ENCODE measurements at regions not wholly inside any gene's neighbourhood (a gene's known extent, or its start where the extent isn't known, plus 50 kb on each side); places are given as distances from the start of the nearest gene placed in this dataset.

GRCh38 chr2:146252119-146252518 lies 1592.7 kb upstream of the ACVR2A start:
- no peak overlapping the region for H3K4me3 ChIP-seq (ENCODE audit: low read depth, low read length)
- H3K4me1 ChIP-seq (ENCODE audit: control insufficient read depth, insufficient read depth, low read length) = peaks cover under 1% of the 10 kb centered on the region; the same call in 1 of the 2 replicates
- no peak overlapping the region for H3K27ac ChIP-seq (ENCODE audit: low read depth, low read length)
- no peaks in the 10 kb centered on the region for H3K9me3 ChIP-seq (ENCODE audit: control insufficient read depth, insufficient read depth, low read length)
- H3K27me3 ChIP-seq (ENCODE audit: control insufficient read depth, insufficient read depth, low read length) = no peaks in the 10 kb centered on the region
- H3K36me3 ChIP-seq (ENCODE audit: control insufficient read depth, insufficient read depth, low read length) = no peaks in the 10 kb centered on the region
- no peak overlapping the region for H3K9ac ChIP-seq (ENCODE audit: low read depth, low read length)

DNA sequence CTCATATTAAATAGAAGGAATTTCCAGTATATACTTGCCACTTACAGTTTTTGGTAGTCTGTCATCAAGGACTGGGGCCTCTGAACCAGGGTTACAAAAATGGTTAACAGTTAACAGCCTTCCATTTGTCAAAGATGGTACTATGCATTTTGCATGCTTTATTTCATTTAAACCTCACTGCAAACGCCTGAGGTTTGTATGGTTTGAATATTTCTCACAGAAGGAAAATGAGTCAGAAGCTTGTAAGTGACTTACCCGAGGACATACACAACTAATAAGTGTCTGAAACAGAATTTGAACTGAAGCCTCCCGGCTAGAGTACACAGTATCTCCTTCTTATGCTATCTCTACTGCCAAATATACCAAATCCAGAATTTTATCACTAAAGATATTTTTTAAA lies 1593.5 kb upstream of the ACVR2A start:
- H3K9ac ChIP-seq (ENCODE audit: low read depth, low read length) = no peak overlapping the region
- peaks cover 6% of the 10 kb centered on the region for H3K4me1 ChIP-seq (ENCODE audit: control insufficient read depth, insufficient read depth, low read length)
- no peaks in the 10 kb centered on the region for H3K36me3 ChIP-seq (ENCODE audit: control insufficient read depth, insufficient read depth, low read length)
- no peak overlapping the region for H3K27ac ChIP-seq (ENCODE audit: low read depth, low read length)
- H3K9me3 ChIP-seq (ENCODE audit: control insufficient read depth, insufficient read depth, low read length) = no peaks in the 10 kb centered on the region
- H3K4me3 ChIP-seq (ENCODE audit: low read depth, low read length) = no peak overlapping the region
- H3K27me3 ChIP-seq (ENCODE audit: control insufficient read depth, insufficient read depth, low read length) = no peaks in the 10 kb centered on the region

GRCh38 chr2:146246736-146247523 lies 1597.9 kb upstream of the ACVR2A start:
- Histone ChIP-seq H3K9ac (ENCODE audit: low read depth, low read length) (no peak overlapping the region), H3K9me3 (ENCODE audit: control insufficient read depth, insufficient read depth, low read length) (no peaks in the 10 kb centered on the region), H3K4me3 (ENCODE audit: low read depth, low read length) (no peak overlapping the region), H3K27ac (ENCODE audit: low read depth, low read length) (no peak overlapping the region), H3K4me1 (ENCODE audit: control insufficient read depth, insufficient read depth, low read length) (peaks cover 11% of the 10 kb centered on the region), H3K36me3 (ENCODE audit: control insufficient read depth, insufficient read depth, low read length) (no peaks in the 10 kb centered on the region), H3K27me3 (ENCODE audit: control insufficient read depth, insufficient read depth, low read length) (no peaks in the 10 kb centered on the region)

DNA sequence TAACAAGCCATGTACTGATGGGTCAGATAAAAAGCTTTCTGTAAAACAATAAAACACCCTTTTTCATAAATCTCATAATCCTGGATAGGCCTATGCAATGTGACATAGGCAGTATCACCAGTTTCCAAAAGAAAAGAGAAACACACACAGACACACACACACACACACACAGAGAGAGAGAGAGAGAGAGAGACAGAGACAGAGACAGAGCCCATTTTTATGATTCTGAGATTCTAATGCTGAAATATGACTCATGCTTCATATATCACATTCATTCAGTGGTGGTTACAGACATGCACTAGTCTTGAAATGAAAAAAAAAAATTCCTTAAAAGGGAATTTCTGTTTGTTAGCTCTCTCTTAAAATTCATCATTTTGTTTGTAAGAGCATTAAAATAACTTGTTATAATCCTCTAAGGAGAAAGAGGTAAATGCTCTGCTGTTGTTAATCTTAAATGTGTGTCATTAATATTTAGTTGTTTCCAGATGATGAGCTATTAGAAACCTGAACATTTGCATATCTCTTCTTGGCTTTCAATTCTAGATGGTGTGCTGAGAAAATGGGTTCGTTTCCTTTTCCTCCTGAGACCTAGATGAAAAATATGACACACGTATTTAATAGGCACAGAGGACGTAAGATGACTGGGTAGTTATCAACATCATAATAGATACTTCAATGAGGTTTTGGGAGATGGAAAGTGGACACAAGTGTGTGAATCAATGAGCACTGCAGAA lies 1598.7 kb upstream of the ACVR2A start:
- Histone ChIP-seq H3K27ac (ENCODE audit: low read depth, low read length) (no peak overlapping the region), H3K4me3 (ENCODE audit: low read depth, low read length) (no peak overlapping the region), H3K9me3 (ENCODE audit: control insufficient read depth, insufficient read depth, low read length) (no peaks in the 10 kb centered on the region), H3K27me3 (ENCODE audit: control insufficient read depth, insufficient read depth, low read length) (no peaks in the 10 kb centered on the region), H3K4me1 (ENCODE audit: control insufficient read depth, insufficient read depth, low read length) (peaks cover 11% of the 10 kb centered on the region), H3K9ac (ENCODE audit: low read depth, low read length) (no peak overlapping the region), H3K36me3 (ENCODE audit: control insufficient read depth, insufficient read depth, low read length) (no peaks in the 10 kb centered on the region)

- Histone ChIP-seq H3K4me3 (ENCODE audit: low read depth, low read length) (no peak overlapping the region), H3K4me1 (ENCODE audit: control insufficient read depth, insufficient read depth, low read length) (peaks cover 11% of the 10 kb centered on the region), H3K9ac (ENCODE audit: low read depth, low read length) (no peak overlapping the region), H3K36me3 (ENCODE audit: control insufficient read depth, insufficient read depth, low read length) (no peaks in the 10 kb centered on the region), H3K27me3 (ENCODE audit: control insufficient read depth, insufficient read depth, low read length) (no peaks in the 10 kb centered on the region), H3K27ac (ENCODE audit: low read depth, low read length) (no peak overlapping the region), H3K9me3 (ENCODE audit: control insufficient read depth, insufficient read depth, low read length) (no peaks in the 10 kb centered on the region)
Observed at GRCh38 chr2:146244830-146245229, 1600.0 kb upstream of the ACVR2A start.

GRCh38 chr2:146244131-146244530 lies 1600.7 kb upstream of the ACVR2A start:
- Histone ChIP-seq H3K36me3 (ENCODE audit: control insufficient read depth, insufficient read depth, low read length) (no peaks in the 10 kb centered on the region), H3K27ac (ENCODE audit: low read depth, low read length) (no peak overlapping the region), H3K9ac (ENCODE audit: low read depth, low read length) (no peak overlapping the region), H3K27me3 (ENCODE audit: control insufficient read depth, insufficient read depth, low read length) (no peaks in the 10 kb centered on the region), H3K4me1 (ENCODE audit: control insufficient read depth, insufficient read depth, low read length) (peaks cover 11% of the 10 kb centered on the region), H3K4me3 (ENCODE audit: low read depth, low read length) (no peak overlapping the region), H3K9me3 (ENCODE audit: control insufficient read depth, insufficient read depth, low read length) (no peaks in the 10 kb centered on the region)

DNA sequence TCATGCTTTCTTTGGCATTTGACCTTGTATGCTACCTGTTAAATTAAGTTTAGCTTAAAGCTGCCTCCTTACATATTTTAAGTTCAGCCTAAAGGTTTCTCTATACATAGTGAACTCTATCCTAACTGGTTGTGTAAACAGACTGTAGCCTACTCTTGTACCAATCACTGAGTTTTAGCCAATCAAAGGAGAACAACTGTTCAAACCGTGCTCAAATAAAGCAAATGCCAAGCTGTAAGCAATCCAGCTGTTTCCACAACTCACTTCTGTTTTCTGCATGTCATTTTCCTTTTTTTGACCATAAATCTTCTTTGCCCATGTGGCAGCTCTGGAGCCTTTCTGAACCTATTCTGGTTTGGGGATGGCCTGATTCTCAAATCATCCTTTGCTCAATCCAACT lies 1603.8 kb upstream of the ACVR2A start:
- Histone ChIP-seq H3K36me3 (ENCODE audit: control insufficient read depth, insufficient read depth, low read length) (no peaks in the 10 kb centered on the region), H3K9ac (ENCODE audit: low read depth, low read length) (no peak overlapping the region), H3K4me1 (ENCODE audit: control insufficient read depth, insufficient read depth, low read length) (peaks cover 5% of the 10 kb centered on the region; the same call in 1 of the 2 replicates), H3K27ac (ENCODE audit: low read depth, low read length) (no peak overlapping the region), H3K9me3 (ENCODE audit: control insufficient read depth, insufficient read depth, low read length) (no peaks in the 10 kb centered on the region), H3K4me3 (ENCODE audit: low read depth, low read length) (no peak overlapping the region), H3K27me3 (ENCODE audit: control insufficient read depth, insufficient read depth, low read length) (no peaks in the 10 kb centered on the region)

DNA sequence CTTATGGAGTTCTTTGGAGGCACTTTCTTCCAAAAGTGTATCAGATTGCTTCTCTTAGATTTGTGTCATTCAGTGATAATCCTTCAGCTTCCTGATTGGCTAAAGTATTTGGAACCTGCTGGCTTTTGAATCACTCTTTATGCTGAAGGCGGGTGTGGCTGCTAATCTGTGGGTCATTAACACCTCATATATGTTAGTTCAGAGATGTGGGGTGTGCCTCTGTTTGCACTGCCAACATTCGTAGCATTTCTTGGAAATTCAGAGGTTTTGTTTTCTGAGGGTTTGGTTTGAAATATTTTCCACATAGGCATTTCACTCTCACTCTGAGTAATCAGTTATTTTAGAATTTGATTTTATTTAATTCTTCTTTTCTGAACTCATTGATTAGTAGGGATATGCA lies 1604.4 kb upstream of the ACVR2A start:
- H3K9ac ChIP-seq (ENCODE audit: low read depth, low read length) = no peak overlapping the region
- no peak overlapping the region for H3K4me3 ChIP-seq (ENCODE audit: low read depth, low read length)
- no peaks in the 10 kb centered on the region for H3K27me3 ChIP-seq (ENCODE audit: control insufficient read depth, insufficient read depth, low read length)
- H3K27ac ChIP-seq (ENCODE audit: low read depth, low read length) = no peak overlapping the region
- H3K9me3 ChIP-seq (ENCODE audit: control insufficient read depth, insufficient read depth, low read length) = no peaks in the 10 kb centered on the region
- H3K4me1 ChIP-seq (ENCODE audit: control insufficient read depth, insufficient read depth, low read length) = peaks cover 5% of the 10 kb centered on the region; the same call in 1 of the 2 replicates
- no peaks in the 10 kb centered on the region for H3K36me3 ChIP-seq (ENCODE audit: control insufficient read depth, insufficient read depth, low read length)

- Histone ChIP-seq H3K27ac (ENCODE audit: low read depth, low read length) (no peak overlapping the region), H3K27me3 (ENCODE audit: control insufficient read depth, insufficient read depth, low read length) (no peaks in the 10 kb centered on the region), H3K9ac (ENCODE audit: low read depth, low read length) (no peak overlapping the region), H3K4me3 (ENCODE audit: low read depth, low read length) (no peak overlapping the region), H3K4me1 (ENCODE audit: control insufficient read depth, insufficient read depth, low read length) (peaks cover 5% of the 10 kb centered on the region; the same call in 1 of the 2 replicates), H3K36me3 (ENCODE audit: control insufficient read depth, insufficient read depth, low read length) (no peaks in the 10 kb centered on the region), H3K9me3 (ENCODE audit: control insufficient read depth, insufficient read depth, low read length) (no peaks in the 10 kb centered on the region)
Observed at GRCh38 chr2:146239392-146240135, 1605.3 kb upstream of the ACVR2A start.

DNA sequence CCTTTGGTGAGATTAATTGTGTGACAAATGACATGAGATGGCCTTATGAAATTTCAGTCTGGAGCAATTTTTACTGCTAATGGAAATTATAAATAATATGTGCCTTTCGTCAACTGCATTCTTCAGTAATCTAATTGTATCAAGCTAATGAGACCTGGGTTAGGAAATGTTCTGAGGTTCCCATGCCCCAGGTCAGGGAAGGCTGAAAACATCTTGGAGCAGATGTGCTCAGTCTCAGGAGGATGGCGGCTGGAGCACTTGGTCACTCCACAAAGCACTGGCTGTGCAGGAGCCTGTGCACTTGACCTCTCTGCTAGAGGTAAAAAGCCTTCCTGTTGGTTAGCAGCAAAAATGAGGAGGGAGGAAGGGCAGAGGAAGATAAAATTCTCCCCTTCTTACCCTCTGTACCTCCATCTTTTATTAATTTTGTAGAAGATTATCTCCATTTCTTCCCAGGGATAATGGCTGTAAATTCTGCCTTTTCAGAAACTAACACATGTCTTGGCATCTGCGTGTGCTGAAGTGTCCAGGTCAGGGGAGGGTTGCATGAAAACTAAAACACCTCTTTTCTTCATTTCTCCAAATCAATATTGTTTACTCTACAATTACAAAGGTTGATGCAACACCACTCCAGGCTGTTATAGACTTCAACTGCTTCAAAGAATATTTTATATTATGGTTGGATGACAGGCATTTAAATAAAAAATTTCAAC lies 1606.4 kb upstream of the ACVR2A start:
- Histone ChIP-seq H3K4me3 (ENCODE audit: low read depth, low read length) (no peak overlapping the region), H3K9me3 (ENCODE audit: control insufficient read depth, insufficient read depth, low read length) (no peaks in the 10 kb centered on the region), H3K27me3 (ENCODE audit: control insufficient read depth, insufficient read depth, low read length) (no peaks in the 10 kb centered on the region), H3K27ac (ENCODE audit: low read depth, low read length) (no peak overlapping the region), H3K9ac (ENCODE audit: low read depth, low read length) (no peak overlapping the region), H3K4me1 (ENCODE audit: control insufficient read depth, insufficient read depth, low read length) (no peaks in the 10 kb centered on the region), H3K36me3 (ENCODE audit: control insufficient read depth, insufficient read depth, low read length) (no peaks in the 10 kb centered on the region)

All from HUES48 (cell line).